ENCODE measurements at regions not wholly inside any gene's neighbourhood (a gene's known extent, or its start where the extent isn't known, plus 50 kb on each side); places are given as distances from the start of the nearest gene placed in this dataset.

DNA sequence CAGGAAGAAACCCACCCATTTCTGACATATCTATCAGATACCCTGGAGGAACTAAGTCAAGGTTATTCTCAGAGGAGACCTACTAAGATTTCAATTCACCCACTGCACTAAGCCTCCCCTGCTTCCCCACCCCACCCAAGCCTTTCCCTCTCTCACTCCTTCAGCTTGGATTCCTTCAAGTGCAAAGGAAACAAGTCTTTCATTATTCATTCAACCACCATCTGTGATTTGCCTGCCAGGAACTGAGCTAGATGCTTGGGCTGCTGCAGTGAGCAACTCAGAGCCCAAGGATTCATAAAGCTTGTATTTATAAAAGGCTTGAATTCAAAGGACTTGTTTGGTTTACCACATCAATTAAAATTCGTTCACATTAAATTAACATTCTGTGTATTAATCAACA, 161.3 kb downstream of the GXYLT1 start:
- DNase-seq (ENCODE audit: extremely low read depth in 1 of 2, low read depth in 1 of 2) = no peak

DNA sequence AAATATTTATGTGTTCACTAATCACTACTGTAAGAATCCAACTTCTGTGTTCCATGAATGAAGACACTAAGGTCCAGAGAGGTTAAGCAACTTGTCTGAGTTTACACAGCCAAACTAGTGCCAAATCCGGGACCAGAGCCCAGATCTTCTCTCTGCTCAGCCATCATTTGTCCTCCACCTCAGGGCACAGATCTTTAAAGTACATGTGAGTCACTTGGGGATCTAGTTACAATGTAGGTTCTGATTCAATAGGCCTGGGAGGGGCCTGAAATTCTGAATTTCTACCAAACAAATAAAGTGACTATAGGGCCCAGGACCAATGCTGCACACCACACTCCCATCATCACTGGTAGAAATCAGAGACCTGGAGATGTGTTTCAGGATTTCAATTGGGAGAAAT, 162.9 kb downstream of the GXYLT1 start:
- DNase-seq (ENCODE audit: extremely low read depth in 1 of 2, low read depth in 1 of 2) = no peak

DNA sequence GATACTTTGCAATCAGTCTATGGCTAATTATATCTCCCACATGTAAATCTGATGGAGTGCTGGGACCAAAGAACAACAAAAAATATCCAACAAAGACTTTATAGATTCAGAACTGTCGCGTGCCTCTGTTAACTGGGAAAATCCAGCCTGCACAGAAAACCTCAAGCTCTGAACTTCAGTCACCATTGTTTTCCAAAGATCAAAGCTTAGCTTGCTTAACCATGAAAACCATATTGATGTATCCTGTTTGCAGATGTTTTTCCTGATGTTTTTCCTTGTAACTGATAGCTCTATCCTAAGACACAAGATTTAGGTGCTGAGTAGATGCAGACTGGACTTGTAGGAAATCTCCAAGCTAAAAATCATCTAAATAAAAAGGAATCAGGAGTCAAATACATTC, 163.7 kb downstream of the GXYLT1 start:
- DNase-seq (ENCODE audit: extremely low read depth in 1 of 2, low read depth in 1 of 2) = no peak

DNA sequence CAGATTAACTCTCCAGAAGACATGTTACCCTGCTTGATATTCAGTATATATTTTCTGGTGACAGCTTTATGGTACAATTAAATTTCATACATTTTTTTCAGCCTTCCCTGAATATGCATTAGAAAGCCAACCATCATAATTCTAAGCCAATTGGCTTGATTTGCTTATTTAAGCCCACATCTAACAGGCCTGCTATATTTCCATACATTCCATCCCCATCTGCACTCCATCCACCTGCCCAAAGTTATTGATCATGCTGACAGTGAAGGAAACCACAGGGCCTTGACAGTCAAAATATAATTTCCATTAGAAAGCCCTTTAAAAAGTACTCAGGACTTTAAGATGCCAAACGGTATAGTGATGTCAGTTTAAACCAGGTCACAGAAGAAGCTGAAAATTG, 164.3 kb downstream of the GXYLT1 start:
- no peak for DNase-seq (ENCODE audit: extremely low read depth in 1 of 2, low read depth in 1 of 2)

DNA sequence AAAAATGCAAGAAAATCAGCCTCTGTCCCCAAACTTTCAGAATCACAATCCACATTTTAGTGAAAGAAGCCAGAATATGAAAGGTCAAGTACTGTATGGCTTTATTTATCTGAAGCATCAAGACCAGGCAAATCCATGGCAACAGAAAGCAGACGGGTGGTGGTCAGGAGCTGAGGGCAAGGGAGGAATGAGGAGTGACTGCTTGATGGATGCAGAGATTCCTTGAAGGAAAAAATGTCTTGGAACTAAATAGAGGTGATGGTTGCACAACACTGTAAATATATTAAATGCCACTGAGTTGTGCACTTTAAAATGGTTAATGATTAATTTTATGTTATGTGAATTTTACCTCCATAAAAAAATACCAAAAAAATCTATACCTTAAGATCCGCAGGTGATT, 165.1 kb downstream of the GXYLT1 start:
- DNase-seq (ENCODE audit: extremely low read depth in 1 of 2, low read depth in 1 of 2) = no peak

DNA sequence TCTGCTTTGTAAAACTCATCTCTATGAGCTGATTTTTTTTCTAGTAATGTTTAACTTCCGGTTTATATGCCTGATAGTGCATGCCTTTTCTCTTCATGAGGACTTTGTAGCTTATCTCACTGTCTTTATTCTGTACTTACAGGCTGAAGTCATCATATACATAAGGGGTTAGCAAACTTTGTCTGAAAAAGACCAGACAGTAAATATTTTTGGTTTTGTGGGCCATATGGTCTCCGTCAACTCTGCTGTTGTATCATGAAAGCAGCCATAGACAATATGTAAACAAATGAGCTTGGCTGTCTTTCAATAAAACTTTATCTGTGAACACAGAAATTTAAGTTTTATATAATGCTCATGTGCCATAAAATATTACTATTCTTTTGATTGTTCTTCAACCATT, 172.1 kb downstream of the GXYLT1 start:
- DNase-seq (ENCODE audit: extremely low read depth in 1 of 2, low read depth in 1 of 2) = no peak

DNA sequence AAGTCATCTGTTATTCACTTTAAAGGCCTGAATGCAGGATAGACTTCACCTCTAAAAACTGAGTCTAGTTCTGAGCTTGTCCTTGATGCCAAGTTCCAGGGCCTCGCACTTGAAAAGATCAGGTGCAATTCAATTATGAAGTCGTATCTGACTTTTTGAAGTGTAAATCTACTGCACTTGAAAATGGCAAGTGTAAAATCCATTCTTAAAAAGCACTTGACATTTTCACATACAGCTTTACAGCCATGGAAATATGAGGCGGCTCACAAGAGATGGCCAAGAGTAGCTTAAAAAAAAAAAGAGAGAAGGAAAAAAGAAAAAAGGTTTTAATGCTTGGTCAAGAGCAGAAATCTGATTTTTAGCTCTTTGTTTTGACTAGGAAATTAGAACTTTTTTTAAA, 172.5 kb downstream of the GXYLT1 start:
- no peak for DNase-seq (ENCODE audit: extremely low read depth in 1 of 2, low read depth in 1 of 2)

DNA sequence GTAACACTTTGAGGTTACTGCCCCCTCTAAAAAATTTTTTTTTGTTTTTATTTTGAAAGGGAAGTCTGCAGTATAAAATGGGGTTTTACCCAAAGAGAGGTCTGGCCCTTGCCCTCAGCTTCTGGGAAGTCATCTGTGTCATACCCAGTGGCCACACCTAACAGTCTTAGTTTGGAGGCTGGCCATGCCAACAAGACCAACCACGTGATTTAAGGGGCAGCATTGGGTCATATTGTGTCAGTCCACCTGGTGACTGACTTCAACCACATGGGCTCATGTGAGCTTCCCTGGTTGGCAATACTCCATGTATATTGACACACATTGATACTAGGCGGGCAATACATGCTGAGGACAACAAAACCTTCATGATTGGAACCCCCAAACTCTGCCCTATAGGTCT, 173.9 kb downstream of the GXYLT1 start:
- no peak for DNase-seq (ENCODE audit: extremely low read depth in 1 of 2, low read depth in 1 of 2)

DNA sequence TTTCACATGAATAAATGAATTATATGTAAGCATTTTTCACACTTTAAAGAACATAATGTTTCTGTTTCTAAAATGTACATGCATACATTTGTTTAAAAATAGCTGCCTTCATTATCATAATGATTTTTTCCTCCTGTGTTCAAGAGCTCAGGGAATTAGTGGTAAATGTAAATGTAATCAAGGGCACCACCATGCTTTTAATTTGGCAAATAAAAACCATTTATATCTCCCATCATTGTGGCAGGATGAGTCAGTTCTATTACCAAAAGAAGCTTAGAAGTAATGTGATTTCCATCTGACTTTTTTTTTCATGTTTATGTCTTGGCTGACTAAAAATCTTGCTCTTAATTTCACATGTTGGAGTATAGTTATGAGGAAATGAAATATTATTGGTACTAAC, 176.1 kb downstream of the GXYLT1 start:
- no peak for DNase-seq (ENCODE audit: extremely low read depth in 1 of 2, low read depth in 1 of 2)

DNA sequence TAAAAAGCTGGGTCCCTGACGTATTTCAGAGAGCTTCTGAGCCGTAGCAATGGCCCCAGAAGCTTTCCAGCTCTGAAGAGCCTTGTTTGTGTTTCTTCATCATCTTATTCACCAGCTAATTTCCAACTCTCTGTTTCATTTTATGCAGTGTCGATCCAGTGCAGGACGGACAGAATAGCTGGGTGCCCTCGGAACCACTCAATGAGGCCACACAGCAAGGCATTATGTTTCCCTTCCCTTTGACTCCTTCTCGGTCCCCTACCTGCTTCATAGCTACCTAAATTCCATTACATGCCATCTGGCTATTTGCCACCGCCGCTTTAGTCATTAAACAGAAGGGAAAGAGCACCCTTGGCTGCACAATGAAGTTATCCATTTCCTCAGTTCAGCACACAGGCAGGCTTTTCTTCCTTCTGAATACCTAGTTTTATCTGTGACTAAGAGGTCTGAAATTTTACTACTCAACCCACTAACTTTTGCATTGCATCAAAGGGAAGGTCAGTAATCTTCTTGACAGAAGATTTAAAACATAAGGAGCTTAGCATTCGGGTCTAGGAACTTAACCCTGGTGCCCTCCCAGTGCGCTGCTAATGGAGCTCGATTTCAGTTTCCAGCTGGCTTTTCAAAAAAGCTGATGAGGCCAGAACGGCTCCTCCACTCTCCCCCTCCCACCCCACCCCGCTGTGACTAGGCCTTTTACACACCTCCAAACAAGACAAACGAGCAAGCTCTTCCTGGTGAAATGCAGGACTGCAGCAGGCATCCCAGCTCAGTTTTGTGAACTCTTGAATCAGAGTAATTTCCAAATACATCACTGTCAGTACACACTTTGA, 176.8 kb downstream of the GXYLT1 start:
- DNase-seq (ENCODE audit: extremely low read depth in 1 of 2, low read depth in 1 of 2) = no peak

DNA sequence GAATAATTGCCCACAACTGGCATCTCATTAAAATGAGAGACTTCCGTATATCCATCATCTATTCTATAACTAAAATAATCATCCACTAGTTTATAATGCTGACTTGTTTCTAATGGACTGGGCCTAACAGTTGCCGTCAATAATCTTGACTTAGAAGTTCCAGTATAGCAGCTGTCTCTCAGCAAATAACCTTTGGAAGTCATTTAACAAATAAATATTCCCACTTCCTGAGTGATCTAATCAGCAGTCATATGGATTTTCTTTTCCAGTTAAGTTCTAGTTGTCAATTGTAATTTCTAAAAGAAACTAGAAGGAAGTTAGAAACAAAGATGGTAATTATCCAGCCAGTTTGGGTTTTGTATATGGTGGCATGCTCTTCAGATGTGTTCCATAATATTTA, 177.8 kb downstream of the GXYLT1 start:
- DNase-seq (ENCODE audit: extremely low read depth in 1 of 2, low read depth in 1 of 2) = no peak

DNA sequence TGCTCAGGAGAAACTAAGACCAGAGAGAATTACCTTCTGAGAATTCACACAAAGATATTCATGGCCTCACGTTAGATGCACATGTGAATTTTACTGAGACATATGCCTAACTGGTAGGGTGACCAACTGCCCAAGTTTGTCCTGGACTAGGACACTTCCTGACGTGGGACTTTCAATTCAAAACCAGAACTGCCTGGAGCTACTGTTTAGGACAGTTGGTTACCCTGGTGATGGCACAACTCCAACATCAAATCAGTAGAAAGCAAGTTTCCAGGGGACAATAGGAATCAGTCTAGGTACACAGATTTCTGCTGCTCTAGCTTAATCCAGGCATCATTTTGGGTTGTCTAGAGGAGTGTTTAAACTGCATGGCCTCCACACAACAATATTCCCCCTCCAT, 178.7 kb downstream of the GXYLT1 start:
- no peak for DNase-seq (ENCODE audit: extremely low read depth in 1 of 2, low read depth in 1 of 2)

DNA sequence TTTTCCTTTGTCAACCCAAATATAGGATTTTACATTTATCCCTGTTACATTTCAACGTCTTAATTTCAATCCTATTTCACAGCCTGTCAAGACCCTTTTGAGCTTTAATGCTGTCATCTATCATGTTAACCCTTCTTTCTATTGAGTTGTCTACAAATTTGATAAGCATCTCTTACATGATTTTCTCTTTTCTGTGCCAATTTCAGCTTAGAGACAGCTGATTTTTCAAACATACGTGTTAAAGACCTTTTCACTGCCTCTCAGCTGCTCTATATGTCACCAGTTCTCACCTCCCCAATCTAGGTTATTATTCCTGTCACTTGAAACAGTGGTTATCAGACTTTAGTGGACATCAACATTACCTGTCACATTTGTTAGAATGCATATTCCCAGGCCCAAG, 181.3 kb downstream of the GXYLT1 start:
- DNase-seq (ENCODE audit: extremely low read depth in 1 of 2, low read depth in 1 of 2) = no peak

DNA sequence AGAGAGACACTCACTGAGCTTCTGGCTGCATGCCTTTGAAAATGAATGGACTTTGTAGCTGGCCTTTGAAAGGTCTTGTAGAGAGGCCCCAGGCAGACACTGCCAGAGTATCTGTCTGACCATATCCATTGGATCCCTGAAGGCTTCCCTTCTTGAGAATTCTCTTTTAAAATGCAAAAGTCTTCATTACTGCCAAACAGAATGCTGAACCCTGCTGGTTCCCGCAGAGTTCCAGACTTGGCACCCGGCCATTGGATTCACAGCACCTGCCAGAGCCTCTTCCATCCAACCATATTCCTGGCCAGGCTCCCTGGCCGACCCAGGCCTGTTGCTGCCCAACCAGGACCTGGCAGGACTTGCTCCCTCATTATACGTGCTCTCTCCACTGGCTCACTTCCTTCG, 182.5 kb downstream of the GXYLT1 start:
- no peak for DNase-seq (ENCODE audit: extremely low read depth in 1 of 2, low read depth in 1 of 2)

DNA sequence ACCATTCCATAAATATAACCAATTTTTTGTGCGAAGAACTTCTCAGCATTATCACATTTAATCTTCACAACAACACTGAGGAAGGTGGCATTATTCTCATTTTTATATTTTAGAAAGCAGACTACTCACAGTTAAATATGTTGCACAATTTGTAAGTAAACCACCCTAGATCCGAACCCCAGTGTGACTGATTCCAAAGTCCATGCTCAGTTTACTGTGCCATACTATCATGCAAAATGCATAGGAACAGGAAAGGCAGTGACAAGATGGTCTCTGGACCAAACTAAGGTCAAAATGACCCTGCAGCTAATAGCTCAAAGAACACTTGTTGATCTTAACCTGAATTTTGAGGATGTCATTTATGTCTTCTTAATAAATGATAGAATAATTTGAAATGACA, 185.4 kb downstream of the GXYLT1 start:
- DNase-seq (ENCODE audit: extremely low read depth in 1 of 2, low read depth in 1 of 2) = no peak

DNA sequence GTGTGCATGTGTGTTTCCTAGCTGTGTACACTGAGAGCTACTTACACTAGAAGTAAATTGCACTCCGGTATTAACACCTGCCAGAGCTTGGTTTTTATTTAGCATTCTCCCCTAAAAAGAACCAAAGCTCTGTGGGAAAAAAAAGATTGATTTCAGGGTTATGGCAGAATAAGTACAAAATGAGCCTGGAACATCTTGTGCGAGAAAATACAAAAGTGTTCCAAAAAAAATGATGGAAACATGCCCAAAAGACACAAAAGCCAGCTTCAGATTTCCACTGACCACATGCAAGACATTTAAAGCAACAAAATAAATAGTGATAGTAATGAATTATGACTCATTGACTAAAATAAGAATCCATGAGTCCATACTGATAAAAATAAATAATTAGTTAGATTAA, 188.3 kb downstream of the GXYLT1 start:
- DNase-seq (ENCODE audit: extremely low read depth in 1 of 2, low read depth in 1 of 2) = no peak

DNA sequence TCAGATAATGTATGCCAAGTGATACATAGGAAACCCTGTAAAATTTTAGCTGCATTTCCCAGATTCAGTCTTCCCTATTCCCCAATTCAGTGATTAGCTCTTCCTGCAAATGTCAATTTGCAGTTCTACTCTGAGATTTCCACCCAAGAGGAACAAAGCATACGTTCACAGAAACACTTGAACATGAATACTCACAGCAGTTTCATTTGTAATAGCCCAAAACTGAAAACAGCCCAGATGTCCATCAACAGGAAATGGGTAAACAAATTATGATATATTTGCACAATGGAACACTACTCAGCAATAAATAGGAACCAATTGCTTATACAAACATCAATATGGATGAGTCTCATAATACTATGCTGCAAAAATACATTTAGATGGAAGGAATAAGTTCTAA, 194.2 kb downstream of the GXYLT1 start:
- DNase-seq (ENCODE audit: extremely low read depth in 1 of 2, low read depth in 1 of 2) = no peak

DNA sequence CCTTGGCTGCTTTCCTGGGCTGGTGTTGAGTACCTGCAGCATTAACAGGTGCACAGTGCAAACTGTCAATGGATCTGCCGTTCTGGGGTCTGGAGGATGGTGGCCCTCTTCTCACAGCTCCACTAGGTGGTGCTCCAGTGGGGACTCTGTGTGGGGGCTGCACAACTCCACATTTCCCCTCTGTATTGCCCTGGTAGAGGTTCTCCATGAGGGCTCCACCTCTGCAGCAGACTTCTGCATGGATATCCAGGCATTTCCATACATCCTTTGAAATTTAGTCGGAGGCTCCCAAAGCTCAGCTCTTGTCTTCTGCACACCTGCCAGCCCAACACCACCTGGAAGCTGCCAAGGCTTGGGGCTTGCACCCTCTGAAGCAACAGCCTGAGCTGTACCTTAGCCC, 198.6 kb downstream of the GXYLT1 start:
- no peak for DNase-seq (ENCODE audit: extremely low read depth in 1 of 2, low read depth in 1 of 2)

DNA sequence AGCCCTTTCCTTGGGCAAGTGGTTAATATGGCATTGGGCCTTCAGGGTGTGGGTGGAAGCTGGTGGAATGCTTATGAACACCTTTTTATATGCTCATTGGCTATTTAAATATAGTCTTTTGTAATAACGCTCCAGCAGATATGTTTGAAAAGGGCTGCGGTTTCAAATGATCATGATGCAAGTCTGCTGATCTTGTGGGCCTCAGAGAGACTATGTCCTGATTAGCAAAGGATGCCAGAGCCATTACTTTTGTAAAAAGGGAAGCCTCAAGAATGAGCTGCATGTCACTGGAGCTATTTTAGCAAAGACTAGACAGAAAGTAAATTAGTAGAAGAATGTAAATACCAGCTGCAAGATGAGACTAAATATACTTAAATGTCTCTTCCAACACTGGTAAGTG, 200.5 kb downstream of the GXYLT1 start:
- no peak for DNase-seq (ENCODE audit: extremely low read depth in 1 of 2, low read depth in 1 of 2)

DNA sequence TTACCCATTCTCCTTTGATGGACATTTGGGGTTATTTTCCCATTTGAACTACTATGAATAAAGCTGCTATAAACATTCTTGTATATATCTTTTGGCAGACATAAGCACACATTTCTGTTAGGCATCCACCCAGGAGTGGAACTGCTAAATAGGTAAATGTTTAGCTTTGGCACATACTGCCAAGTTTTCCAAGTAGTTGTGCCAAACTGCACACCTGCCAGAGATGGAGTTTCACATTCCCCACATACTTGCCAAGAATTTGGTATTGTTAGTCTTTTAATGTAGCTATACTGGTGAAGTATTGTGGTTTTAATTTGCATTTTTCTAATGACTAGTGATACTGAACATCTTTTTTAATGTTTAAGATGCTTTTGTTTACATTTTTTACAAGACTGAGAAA, 201.0 kb downstream of the GXYLT1 start:
- DNase-seq (ENCODE audit: extremely low read depth in 1 of 2, low read depth in 1 of 2) = no peak

DNA sequence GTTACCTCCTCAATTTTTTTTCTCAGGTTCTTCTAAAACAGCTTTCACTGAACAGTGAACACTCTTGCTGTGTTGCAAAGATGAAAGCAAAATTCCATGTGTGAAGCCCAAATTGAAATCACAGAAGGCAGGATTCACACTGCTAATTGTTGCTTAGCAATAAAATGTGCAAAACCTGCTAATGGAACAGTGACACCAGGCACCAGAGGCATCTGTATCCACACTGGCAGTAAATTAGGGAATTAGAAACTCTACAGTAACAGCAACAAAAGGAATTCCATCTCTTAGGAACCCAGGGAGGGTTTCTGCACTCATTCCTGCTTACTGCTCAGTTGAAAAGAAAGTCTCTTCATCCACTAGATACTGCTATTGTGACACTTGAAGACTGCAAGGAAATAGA, 202.3 kb downstream of the GXYLT1 start:
- no peak for DNase-seq (ENCODE audit: extremely low read depth in 1 of 2, low read depth in 1 of 2)

DNA sequence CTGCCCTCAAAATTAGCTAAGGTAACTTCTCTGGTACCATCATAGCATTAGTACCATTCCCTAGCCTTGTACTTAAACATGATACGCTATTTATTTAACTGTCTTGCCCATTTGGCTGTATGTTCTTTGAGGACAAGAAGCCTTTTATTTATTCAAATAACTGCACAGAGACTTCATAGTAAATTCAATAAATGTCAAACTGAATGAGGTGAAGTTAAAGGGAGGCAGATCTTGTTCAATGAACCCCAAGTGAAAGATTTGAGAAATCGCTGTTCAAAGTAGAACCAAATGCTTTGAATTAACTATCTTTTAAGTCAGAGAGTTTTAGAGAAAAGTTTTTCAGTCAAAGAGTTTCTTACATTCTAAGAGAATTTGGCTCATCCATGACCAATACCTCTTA, 203.6 kb downstream of the GXYLT1 start:
- no peak for DNase-seq (ENCODE audit: extremely low read depth in 1 of 2, low read depth in 1 of 2)

DNA sequence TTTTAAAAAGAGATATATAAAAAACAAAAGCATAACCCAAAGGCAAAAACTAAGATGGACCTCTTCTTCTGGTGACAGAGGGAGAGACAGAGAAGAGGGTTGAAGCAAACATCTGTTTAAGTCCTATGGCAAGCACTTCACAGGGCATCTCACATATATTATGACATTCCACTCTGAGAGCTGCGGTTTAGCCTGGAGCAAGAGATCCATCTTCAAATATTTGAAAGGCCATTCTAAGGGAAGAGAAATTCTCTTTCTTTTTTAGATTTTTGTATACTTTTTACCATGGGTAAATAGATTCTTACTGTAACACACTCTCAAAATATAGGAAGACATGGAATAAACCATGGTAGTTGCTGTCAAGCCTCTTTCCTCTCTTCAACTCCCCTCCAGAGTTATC, 204.1 kb downstream of the GXYLT1 start:
- no peak for DNase-seq (ENCODE audit: extremely low read depth in 1 of 2, low read depth in 1 of 2)

Data from activated CD8-positive, alpha-beta memory T cell treated with anti-CD3 and anti-CD28 coated beads for 1 hour (primary cell).